ENCODE measurements at regions not wholly inside any gene's neighbourhood (a gene's known extent, or its start where the extent isn't known, plus 50 kb on each side); places are given as distances from the start of the nearest gene placed in this dataset.
"Not testable (repeated sequence)": the region's sequence is repeated elsewhere in the genome, so short reads cannot be mapped to it uniquely, and the experiment has no call there.

- DNase-seq (ENCODE audit: low spot score) = peak; percentile 26
These were observed 72.9 kb upstream of the SEPTIN5 start for GRCh38 chr22:19641254-19641982.

- no peak for DNase-seq (ENCODE audit: low spot score)
These were observed 72.3 kb upstream of the SEPTIN5 start for GRCh38 chr22:19641983-19642451.

- DNase-seq (ENCODE audit: low spot score) = no peak
These were observed 70.6 kb upstream of the SEPTIN5 start for GRCh38 chr22:19643448-19644313.

DNA sequence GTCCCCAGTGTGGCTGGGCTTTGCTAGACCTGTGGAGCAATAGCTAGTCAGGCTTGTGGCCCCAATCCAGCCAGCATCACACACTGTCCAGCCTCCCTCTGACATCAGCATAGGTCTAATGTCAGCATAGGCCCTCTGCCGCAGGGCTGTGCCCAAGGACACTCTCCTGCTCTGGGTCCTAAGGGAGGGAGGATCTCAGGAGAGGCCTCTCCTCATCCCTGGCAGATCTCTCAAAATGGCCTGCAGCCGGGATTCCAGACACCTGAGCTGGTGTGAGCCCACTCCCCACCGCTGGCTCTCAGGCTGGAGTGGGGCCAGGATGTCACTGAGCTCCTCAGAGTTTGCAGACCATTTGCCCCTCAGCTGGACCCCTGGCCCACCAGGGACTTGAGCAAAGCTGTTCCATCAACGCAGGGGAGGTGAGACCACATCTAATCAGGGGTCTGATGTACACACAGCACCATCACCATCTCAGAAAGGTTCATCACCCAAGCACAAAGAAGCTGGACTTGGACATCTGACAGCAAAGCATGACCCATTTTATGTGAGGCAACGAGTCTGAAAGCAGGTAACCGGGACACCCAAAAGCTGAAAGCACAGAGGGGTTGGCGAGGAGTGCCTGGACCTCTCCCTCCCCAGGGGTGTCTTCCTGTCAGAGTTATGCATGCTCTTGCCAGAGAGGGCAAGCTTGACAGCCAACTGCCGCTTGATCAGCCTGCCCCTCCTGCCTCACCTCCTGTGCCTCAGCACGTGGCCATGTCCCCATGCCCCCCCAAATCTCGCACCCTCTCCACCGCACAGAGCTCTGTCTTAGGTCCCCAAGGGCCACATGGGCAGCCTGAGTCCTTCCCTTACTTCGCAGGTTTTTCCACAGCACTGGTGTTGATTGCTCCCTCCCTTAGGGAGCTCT lies 69.7 kb upstream of the SEPTIN5 start:
- DNase-seq (ENCODE audit: low spot score) = no peak

DNA sequence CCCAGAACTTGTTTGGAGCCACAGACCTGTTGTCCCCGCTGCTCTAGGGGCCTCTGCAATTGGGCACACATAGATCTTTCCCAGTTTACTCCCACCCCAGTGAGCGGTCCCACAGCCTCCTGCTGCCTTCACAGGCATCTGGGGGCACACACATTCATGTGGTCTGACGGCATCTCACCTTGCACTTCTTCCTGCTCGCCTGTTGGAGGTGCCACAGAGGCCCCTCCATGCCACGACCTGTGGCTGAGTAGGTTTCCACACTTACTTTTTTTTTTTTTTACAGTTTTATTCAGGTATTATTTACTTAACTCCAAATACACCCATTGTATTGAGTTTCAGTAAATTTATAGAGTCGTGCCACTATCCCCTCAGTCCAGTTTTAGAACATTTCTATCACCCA lies 68.9 kb upstream of the SEPTIN5 start:
- no peak for DNase-seq (ENCODE audit: low spot score)

GRCh38 chr22:19645905-19646304 lies 68.4 kb upstream of the SEPTIN5 start:
- no peak for DNase-seq (ENCODE audit: low spot score)

DNA sequence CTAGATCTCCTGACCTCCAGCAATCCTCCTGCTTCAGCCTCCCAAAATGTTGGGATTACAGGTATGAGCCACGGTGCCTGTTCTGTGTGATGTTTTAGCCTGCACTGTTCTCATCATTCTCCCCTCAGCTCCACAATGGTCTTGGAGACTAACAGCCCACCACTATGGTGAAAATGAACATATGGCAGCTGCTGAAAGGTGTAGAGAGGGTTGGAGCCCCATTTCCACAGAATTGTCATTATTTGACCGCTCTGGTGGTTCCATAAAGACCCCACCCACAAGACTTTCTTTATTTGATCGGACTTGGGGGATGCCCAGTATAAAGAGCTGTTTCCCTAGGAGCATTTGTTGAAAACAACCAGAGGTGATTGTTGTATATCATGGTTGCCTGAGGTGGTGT lies 67.9 kb upstream of the SEPTIN5 start:
- DNase-seq (ENCODE audit: low spot score) = no peak

DNA sequence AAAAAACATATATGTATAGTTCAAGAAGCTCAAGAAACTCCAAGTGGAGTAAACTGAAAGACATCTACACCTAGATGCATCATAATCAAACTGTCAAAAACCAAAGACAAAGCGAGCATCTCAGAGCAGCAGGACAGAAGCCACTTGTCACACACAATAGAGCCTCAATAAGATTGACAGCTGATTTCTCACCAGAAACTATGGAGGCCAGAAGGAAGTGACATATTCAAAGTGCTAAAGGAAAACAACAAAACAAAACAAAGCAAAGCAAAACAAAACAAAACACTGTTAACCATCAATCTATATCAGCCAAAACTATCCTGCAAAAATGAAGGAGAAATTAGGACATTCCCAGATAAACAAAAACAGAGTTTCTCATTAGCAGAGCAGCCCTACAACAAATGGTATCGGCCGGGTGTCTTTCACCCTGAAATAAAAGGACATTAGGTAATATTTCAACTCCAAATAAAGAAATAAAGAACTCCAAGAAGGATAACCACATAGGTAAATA lies 65.8 kb upstream of the SEPTIN5 start:
- DNase-seq (ENCODE audit: low spot score) = no peak

GRCh38 chr22:19652316-19652715 lies 62.0 kb upstream of the SEPTIN5 start:
- DNase-seq (ENCODE audit: low spot score) = no peak

DNA sequence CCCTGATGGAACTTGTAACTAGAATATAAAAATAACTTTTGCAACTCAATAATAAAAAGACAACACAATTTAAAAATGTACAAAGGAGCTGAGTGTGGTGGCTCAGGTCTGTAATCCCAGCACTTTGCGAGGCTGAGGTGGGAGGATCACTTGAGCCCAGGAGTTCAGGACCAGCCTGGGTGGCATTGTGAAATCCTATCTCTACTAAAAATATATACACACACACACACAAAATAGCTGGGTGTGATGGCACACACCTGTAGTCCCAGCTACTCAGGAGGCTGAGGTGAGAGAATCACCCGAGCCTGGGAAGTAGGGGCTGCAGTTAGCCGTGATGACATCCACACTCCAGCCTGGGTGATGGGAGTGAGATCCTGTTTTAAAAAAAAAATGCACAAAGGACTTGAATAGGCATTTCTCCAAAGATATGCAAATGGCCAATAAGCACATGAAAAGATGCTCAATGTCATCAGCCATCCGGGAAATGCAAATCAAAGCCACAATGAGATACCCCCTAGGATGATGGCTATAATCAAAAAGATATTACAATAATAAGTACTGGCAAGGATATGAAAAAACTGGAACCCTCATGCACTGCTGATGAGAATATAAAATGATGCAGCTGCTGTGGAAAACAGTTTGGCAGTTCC lies 59.8 kb upstream of the SEPTIN5 start:
- DNase-seq (ENCODE audit: low spot score) = no peak

DNA sequence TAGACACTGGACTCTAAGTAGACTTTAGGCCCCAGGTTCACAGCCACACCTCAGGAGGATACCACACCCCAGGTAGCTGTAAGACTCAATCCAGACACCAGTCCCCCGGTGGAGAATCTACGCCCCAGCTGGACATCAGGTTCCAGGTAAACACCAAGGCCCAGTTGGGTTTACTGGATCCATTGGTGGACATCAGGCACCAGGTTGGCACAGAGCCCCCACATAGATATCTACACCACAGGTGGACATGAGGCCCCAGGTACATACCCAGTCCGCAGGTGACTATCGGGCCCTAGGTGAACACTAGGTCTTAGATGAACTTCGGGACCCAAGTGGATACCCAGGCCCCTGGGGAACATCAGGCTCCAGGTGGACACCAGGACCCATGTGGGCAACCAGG lies 58.9 kb upstream of the SEPTIN5 start:
- DNase-seq (ENCODE audit: low spot score) = no peak

- DNase-seq (ENCODE audit: low spot score) = no peak
These were observed 57.6 kb upstream of the SEPTIN5 start for GRCh38 chr22:19656541-19657251.

DNA sequence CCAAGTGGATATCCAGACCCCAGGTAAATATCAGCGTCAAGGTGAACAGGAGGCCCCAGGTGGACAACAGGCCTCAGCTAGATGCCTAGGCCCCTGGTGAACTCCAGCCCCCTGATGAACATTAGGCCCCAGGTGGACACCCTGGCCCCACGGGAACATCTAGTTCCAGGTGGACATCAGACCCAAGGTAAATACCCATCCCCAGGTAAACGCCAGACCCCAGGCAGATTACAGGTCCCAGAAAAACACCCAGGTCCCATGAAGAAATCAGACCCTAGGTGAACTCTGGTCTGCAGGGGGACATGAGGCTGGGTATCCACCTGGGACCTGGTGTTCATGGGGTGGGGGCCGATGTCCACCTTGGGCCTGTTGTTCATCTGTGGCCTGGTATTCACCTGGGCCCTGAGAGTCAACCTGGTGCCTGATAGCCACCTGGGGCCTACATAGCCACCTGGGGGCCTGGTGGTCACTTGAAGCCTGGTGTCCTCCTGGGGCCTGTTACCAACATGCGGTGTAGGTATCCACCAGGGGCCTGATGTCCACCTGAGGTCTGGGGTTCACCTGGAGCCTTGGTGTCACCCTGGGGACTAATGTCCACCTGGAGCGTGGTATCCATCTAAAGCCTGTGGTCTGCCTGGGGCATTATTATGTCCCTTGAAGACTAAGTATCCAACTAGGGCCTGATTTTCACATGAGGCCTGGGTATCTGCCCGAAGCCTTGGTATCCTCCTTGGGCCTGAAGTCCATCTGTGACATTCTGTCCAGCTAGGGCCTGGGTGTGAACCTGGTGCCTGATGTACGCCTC lies 56.8 kb upstream of the SEPTIN5 start:
- DNase-seq (ENCODE audit: low spot score) = no peak

DNA sequence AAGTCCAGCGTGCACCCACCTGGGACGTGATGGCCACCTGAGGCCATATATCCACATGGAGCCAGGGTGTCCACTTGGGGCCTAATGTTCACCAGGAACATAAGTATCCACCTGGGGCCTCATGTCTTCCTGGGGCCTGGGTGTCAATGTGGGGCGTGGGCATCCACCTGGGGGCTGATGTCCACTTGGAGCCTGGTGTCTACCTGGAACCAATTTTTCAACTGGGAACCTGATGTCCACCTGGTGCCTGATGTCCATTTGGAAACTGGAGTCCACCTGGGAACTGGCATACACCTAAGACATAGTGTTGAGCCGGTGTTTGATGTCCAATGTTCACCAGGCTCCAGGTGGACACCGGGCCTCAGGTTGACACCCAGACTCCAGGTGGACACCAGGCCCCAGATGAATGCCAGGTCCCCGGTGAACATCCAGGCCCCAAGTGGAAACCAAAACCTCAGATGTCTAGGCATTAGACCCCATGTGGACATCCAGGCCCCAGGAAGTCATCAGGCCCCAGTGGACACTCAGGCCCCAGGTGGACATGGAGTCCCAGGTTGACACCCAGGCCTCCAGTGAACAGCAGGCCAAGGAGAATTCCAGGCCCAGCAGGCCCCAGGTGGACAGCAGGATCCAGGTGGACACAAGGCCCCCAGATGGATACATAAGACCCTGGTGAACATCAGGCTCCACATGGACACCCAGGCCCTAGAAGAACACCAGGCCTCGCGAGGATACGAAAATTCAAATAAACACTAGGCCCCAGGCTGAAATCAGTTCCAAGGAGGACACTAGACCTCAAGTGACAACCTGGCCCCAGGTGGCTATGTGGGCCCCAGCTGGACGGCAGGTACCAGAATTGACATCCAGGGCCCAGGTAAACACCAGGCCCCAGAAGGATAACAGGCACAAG lies 56.0 kb upstream of the SEPTIN5 start:
- DNase-seq (ENCODE audit: low spot score) = no peak

DNA sequence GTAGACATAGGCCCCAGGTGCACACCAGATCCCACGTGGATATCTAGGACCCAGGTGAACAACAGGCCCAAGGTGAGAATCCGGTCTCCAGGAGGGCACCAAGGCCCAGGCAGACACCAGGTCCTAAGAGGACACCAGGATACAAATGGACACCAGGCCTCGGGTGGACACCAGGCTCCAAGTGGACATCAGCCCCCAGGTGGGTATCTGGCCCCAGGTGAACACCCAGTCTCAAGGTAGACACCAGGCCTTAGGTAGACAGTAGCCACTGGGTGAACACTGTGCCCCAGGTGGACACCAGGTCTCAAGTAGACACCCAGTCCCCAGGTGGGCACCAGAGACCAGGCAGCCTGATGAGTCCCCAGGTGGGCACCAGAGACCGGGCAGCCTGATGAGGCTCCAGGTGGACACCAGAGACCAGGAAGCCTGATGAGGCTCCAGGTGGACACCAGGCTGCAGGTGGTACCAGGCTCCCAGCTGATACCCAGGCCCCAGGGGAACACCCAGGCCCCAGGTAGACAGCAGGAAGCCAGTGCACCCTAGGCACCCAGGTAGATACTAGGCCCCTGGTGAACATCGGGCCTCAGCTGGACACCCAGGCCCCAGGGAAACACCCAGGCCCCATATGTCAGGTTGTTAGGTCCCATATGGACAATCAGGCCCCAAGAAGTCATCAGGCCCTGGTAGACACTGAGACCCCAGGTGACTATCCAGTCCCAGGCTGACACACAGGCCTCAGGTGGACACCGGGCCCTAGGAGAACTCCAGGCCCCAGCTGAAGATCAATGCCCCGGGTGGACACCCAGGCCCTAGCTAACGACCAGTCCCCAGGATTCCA lies 55.1 kb upstream of the SEPTIN5 start:
- no peak for DNase-seq (ENCODE audit: low spot score)

- no peak for DNase-seq (ENCODE audit: low spot score)
These were observed 54.4 kb upstream of the SEPTIN5 start for GRCh38 chr22:19659805-19660345.

DNA sequence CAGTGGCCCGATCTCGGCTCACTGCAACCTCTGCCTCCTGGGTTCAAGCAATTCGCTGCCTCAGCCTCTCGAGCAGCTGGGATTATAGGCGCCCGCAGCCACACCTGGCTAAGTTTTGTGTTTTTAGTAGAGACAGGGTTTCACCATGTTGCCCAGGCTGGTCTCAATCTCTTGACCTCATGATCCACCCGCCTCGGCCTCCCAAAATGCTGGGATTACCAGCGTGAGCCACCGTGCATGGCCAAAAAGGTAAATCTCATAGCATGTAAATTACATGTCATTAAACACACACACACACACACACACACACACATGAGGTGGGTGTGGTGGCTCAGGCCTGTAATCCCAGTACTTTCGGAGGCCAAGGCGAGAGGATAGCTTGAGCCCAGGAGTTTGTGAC lies 53.7 kb upstream of the SEPTIN5 start:
- DNase-seq (ENCODE audit: low spot score) = not testable (repeated sequence)

DNA sequence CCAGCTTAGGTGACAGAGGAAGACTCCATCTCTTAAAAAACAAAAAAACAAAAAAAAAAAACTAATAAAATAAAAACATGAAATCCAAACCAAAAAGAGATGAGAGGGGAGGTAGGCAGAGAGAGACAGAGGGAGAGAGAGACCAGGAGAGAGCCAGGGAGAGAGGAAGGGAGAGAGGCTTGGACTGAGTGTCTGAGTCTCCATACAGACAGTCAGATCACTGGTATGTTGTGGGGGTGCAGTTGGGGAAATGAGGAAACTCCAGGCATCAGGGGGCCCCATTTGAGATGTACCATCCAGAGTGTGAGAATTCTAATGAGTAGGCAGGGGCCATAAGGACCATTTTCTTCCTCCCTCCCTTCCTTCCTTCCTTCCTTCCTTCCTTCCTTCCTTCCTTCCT lies 53.1 kb upstream of the SEPTIN5 start:
- DNase-seq (ENCODE audit: low spot score) = no peak

Measured in kidney capillary endothelial cell (primary cell).